ENCODE measurements at regions not wholly inside any gene's neighbourhood (a gene's known extent, or its start where the extent isn't known, plus 50 kb on each side); places are given as distances from the start of the nearest gene placed in this dataset.

GRCh38 chr18:67581178-67581577 is 64.7 kb upstream of the DSEL start:
- Histone ChIP-seq H3K36me3 (ENCODE audit: control insufficient read depth in 2 of 4, insufficient read depth in 4 of 4, low read length in 3 of 4) (no peaks in the 10 kb centered on the region), H3K23ac (ENCODE audit: insufficient read length) (no peak overlapping the region), H3K9me3 (ENCODE audit: insufficient read depth in 2 of 2, low read depth in 1 of 2, low read length in 1 of 2) (no peaks in the 10 kb centered on the region), H3K4me3 (ENCODE audit: extremely low read depth in 1 of 4, insufficient read depth in 2 of 4, low read depth in 3 of 4, low read length in 4 of 4) (no peak overlapping the region), H4K5ac (ENCODE audit: insufficient read length, low read depth, low read length) (no peak overlapping the region), H2BK15ac (ENCODE audit: low read length) (no peak overlapping the region), H3K23me2 (ENCODE audit: low read depth, low read length) (no peaks in the 10 kb centered on the region), H3K56ac (replicated peaks; ENCODE audit: insufficient read length, low read depth, low read length) (no peak overlapping the region), H2AK5ac (ENCODE audit: low read depth, low read length) (no peak overlapping the region), H3K4me2 (ENCODE audit: insufficient read depth in 1 of 2, low read depth in 2 of 2, low read length in 2 of 2) (no peak overlapping the region), H2BK5ac (ENCODE audit: low read depth, low read length) (no peak overlapping the region), H3K9ac (replicated peaks in 1 of 4; ENCODE audit: extremely low read depth in 1 of 4, low read depth in 3 of 4, low read length in 3 of 4) (no peak overlapping the region), H4K20me1 (replicated peaks in 1 of 2; ENCODE audit: control insufficient read depth in 1 of 2, insufficient read depth in 2 of 2, low read length in 2 of 2) (no peaks in the 10 kb centered on the region), H3K79me2 (ENCODE audit: control insufficient read depth in 1 of 2, insufficient read depth in 2 of 2, low read length in 2 of 2) (no peaks in the 10 kb centered on the region), H3K14ac (ENCODE audit: insufficient read length) (no peak overlapping the region), H3K4ac (replicated peaks; ENCODE audit: insufficient read length, low read depth, low read length) (no peak overlapping the region), H3K4me1 (replicated peaks in 1 of 4; ENCODE audit: control insufficient read depth in 3 of 4, insufficient read depth in 4 of 4, low read length in 3 of 4) (no peaks in the 10 kb centered on the region; a peak in 1 of 7 replicates), H2BK12ac (ENCODE audit: low read depth, low read length) (no peak overlapping the region), H2BK20ac (ENCODE audit: low read length) (no peak overlapping the region), H3K79me1 (ENCODE audit: low read depth, low read length) (no peaks in the 10 kb centered on the region), H4K8ac (ENCODE audit: extremely low read depth, insufficient read depth, low read length) (no peak overlapping the region), H2AFZ (ENCODE audit: low read length) (no peak overlapping the region), H3K18ac (ENCODE audit: extremely low read depth, low read length) (no peak overlapping the region), H2BK120ac (replicated peaks; ENCODE audit: low read depth, low read length) (no peak overlapping the region), H3K27me3 (replicated peaks in 1 of 4; ENCODE audit: control insufficient read depth in 3 of 4, extremely low read depth in 1 of 4, insufficient read depth in 3 of 4, low read length in 3 of 4) (no peaks in the 10 kb centered on the region), H3K27ac (ENCODE audit: low read depth, low read length) (no peak overlapping the region), H4K91ac (replicated peaks; ENCODE audit: insufficient read length, low read length) (no peak overlapping the region)
- no peak for TF ChIP-seq MAFK (IDR thresholded peaks at IDR 0.05; ENCODE audit: low read depth, low read length)
- no peak for TF ChIP-seq RAD21 (IDR thresholded peaks at IDR 0.05 in 1 of 2, conservative IDR thresholded peaks at IDR 0.05 in 1 of 2; ENCODE audit: low read depth in 2 of 2, low read length in 2 of 2)
- TF ChIP-seq CREB1 (IDR thresholded peaks at IDR 0.05), result no peak
- no peak for TF ChIP-seq JUN (IDR thresholded peaks at IDR 0.05; ENCODE audit: low read depth, low read length)
- TF ChIP-seq GABPA (IDR thresholded peaks at IDR 0.05; ENCODE audit: borderline replicate concordance, insufficient read depth, low read length), result no peak
- no peak for TF ChIP-seq KDM4A (IDR thresholded peaks at IDR 0.05; ENCODE audit: low read depth, low read length, severe bottlenecking)
- TF ChIP-seq E2F6 (IDR thresholded peaks at IDR 0.05), result no peak
- no peak for TF ChIP-seq TAF7 (optimal IDR thresholded peaks at IDR 0.05; ENCODE audit: borderline replicate concordance, low read depth, low read length)
- TF ChIP-seq TEAD4 (IDR thresholded peaks at IDR 0.05; ENCODE audit: low read depth, low read length), result no peak
- no peak for TF ChIP-seq CTBP2 (IDR thresholded peaks at IDR 0.05; ENCODE audit: borderline replicate concordance, insufficient read depth, insufficient read length, low read length)
- no peak for TF ChIP-seq SRF (IDR thresholded peaks at IDR 0.05; ENCODE audit: low read depth, low read length)
- TF ChIP-seq KDM1A (IDR thresholded peaks at IDR 0.05; ENCODE audit: borderline replicate concordance, low read length), result no peak
- TF ChIP-seq TCF12 (IDR thresholded peaks at IDR 0.05; ENCODE audit: low read depth, low read length), result no peak
- CTCF ChIA-PET (ENCODE audit: partially characterized antibody), result interaction anchor here (0.9 to 1.7 kb wide), 3 partner anchors 11 to 65 kb away, joined by 3 to 5 read pairs (median 3); no protein-coding TSS in a partner anchor
- DNase-seq (ENCODE audit: low read depth in 1 of 2, low spot score in 2 of 2) (no peak), FAIRE-seq (no peak)
- 91% methylated on average over 2 of the region's 2 CpGs; no CpG with 5 or more reads in 1 of the 2 experiments for WGBS, 2 experiments (ENCODE audit: extremely low coverage in 1 of 2, insufficient coverage in 1 of 2, insufficient read length in 1 of 2, insufficient replicate concordance in 2 of 2, low coverage in 1 of 2, low lambda C conversion rate in 2 of 2, missing lambda C conversion rate in 1 of 2)
- POLR2A ChIA-PET (ENCODE audit: partially characterized antibody), result no interaction called here
